Mucosa of descending colon (tissue), 3 donors: ENCODE measurements at regions not wholly inside any gene's neighbourhood (a gene's known extent, or its start where the extent isn't known, plus 50 kb on each side); places are given as distances from the start of the nearest gene placed in this dataset.

ENCODE experiments used
- ATAC-seq: fragments of 200-7000 bp; cut with Tn5 transposase; one replicate; pipeline ENCODE4 v1.9.1; 2020; ENCODE audit warnings: mild to moderate bottlenecking, moderate library complexity
- DNase-seq, 3 donors: peaks; one replicate each; pipeline ENCODE4 v3.0.0-alpha.2; 2020
- H3K36me3 ChIP-seq: fragments of 200-600 bp; one replicate; pipeline ENCODE4 v1.8.0; 2021; ENCODE audit warnings: low read depth, mild to moderate bottlenecking
- H3K4me1 ChIP-seq: fragments of 200-600 bp; one replicate; pipeline ENCODE4 v1.8.0; 2021; ENCODE audit warnings: low read depth, mild to moderate bottlenecking
- H3K4me3 ChIP-seq: fragments of 200-600 bp; one replicate; pipeline ENCODE4 v1.8.0; 2021; ENCODE audit warnings: mild to moderate bottlenecking
- H3K9me3 ChIP-seq: fragments of 200-600 bp; one replicate; pipeline ENCODE4 v1.8.0; 2021; ENCODE audit warnings: mild to moderate bottlenecking
- CTCF ChIP-seq: fragments of 200-600 bp; IDR thresholded peaks from one replicate; pipeline ENCODE4 v1.8.0; 2022; ENCODE audit warnings: antibody characterized with exemption, mild to moderate bottlenecking
- intact Hi-C, 2 donors: fragments of 100-400 bp; cut with DNase I in 1 of 2; cut with micrococcal nuclease in 1 of 2; formaldehyde crosslinking; loops; one replicate each; pipeline versions ENCODE4 v1.11.0 to v1.11.1; 2022; cut with DNase I, micrococcal nuclease
- donor health status: DM: no; HTN: no; CAD: no; lungs with moderate emphysema.
- donor health status: DM: no; HTN: no; CAD: no.
- donor health status: DM: no; HTN: yes; CAD: no.

GRCh38 chr3:145176907-145177306 is 984.1 kb downstream of the PLOD2 start:
- ATAC-seq, result no peak
- no peak for TF ChIP-seq CTCF

GRCh38 chr3:145177828-145178227 is 983.2 kb downstream of the PLOD2 start:
- intact Hi-C loops, result no loop called here
- no peaks in the 10 kb centered on the region for H3K9me3 ChIP-seq
- H3K36me3 ChIP-seq, result no peaks in the 10 kb centered on the region
- DNase-seq, result no peak
- TF ChIP-seq CTCF, result no peak
- ATAC-seq, result no peak
- H3K4me3 ChIP-seq, result no peak overlapping the region
- no peaks in the 10 kb centered on the region for H3K4me1 ChIP-seq

More at GRCh38 chr3:145176907-145177306, 984.1 kb downstream of the PLOD2 start:
- H3K9me3 ChIP-seq, result no peaks in the 10 kb centered on the region
- H3K4me1 ChIP-seq, result no peaks in the 10 kb centered on the region
- no peak for DNase-seq
- no peaks in the 10 kb centered on the region for H3K36me3 ChIP-seq
- intact Hi-C loops, result no loop called here
- no peak overlapping the region for H3K4me3 ChIP-seq

- Histone ChIP-seq H3K9me3 (no peaks in the 10 kb centered on the region), H3K4me1 (no peaks in the 10 kb centered on the region), H3K4me3 (no peak overlapping the region), H3K36me3 (no peaks in the 10 kb centered on the region)
- intact Hi-C loops, result no loop called here
- DNase-seq (no peak), ATAC-seq (no peak)
- TF ChIP-seq CTCF, result no peak
Measured at GRCh38 chr3:145182196-145182911, 978.6 kb downstream of the PLOD2 start.

- no peak overlapping the region for H3K4me3 ChIP-seq
- intact Hi-C loops, result no loop called here
- ATAC-seq (no peak), DNase-seq (no peak)
- H3K4me1 ChIP-seq, result no peaks in the 10 kb centered on the region
- H3K36me3 ChIP-seq, result no peaks in the 10 kb centered on the region
- no peak for TF ChIP-seq CTCF
- H3K9me3 ChIP-seq, result no peaks in the 10 kb centered on the region
Measured at GRCh38 chr3:145183261-145183660, 977.7 kb downstream of the PLOD2 start.

- no peak for DNase-seq
- Histone ChIP-seq H3K4me3 (no peak overlapping the region), H3K36me3 (no peaks in the 10 kb centered on the region), H3K9me3 (no peaks in the 10 kb centered on the region), H3K4me1 (no peaks in the 10 kb centered on the region)
- no peak for TF ChIP-seq CTCF
- intact Hi-C loops, result no loop called here
- ATAC-seq, result no peak
Measured at GRCh38 chr3:145188079-145188770, 972.8 kb downstream of the PLOD2 start.
